ENCODE measurements at regions not wholly inside any gene's neighbourhood (a gene's known extent, or its start where the extent isn't known, plus 50 kb on each side); places are given as distances from the start of the nearest gene placed in this dataset.

GRCh38 chr18:22513721-22514481, 96.2 kb upstream of the CTAGE1 start:
- H3K4me3 ChIP-seq: no peak overlapping the region
- intact Hi-C loops (cut with DNase I): no loop called here
- H3K9me3 ChIP-seq (replicated peaks in 1 of 3): no peaks in the 10 kb centered on the region
- no peaks in the 10 kb centered on the region for H3K27me3 ChIP-seq
- H3K4me1 ChIP-seq (replicated peaks in 1 of 2): peaks cover 16% of the 10 kb centered on the region in 2 donors
- H3K27ac ChIP-seq: no peak overlapping the region
- no peak for TF ChIP-seq CTCF (IDR thresholded peaks at IDR 0.05)
- no peak for TF ChIP-seq POLR2A (IDR thresholded peaks at IDR 0.05)
- DNase-seq: no peak
- H3K36me3 ChIP-seq (replicated peaks in 1 of 2): no peaks in the 10 kb centered on the region
- 91 to 97% (median 95%) methylated on average over 4 of the region's 4 CpGs for WGBS, 4 donors

- 91 to 96% (median 96%) methylated on average over 4 of the region's 4 CpGs for WGBS, 4 donors
- H3K9me3 ChIP-seq (replicated peaks in 1 of 3): no peaks in the 10 kb centered on the region
- H3K36me3 ChIP-seq (replicated peaks in 1 of 2): no peaks in the 10 kb centered on the region
- H3K4me1 ChIP-seq (replicated peaks in 1 of 2): peaks cover 16 to 22% of the 10 kb centered on the region in 2 donors
- TF ChIP-seq CTCF (IDR thresholded peaks at IDR 0.05) (no peak), POLR2A (IDR thresholded peaks at IDR 0.05) (no peak)
- H3K4me3 ChIP-seq: no peak overlapping the region
- peak in 1 of 7 donors; percentile 20 for DNase-seq
- H3K27me3 ChIP-seq: no peaks in the 10 kb centered on the region
- no peak overlapping the region for H3K27ac ChIP-seq
- intact Hi-C loops (cut with DNase I): no loop called here
Measured at GRCh38 chr18:22514655-22515054, 96.9 kb upstream of the CTAGE1 start.

GRCh38 chr18:22515250-22515649, 97.5 kb upstream of the CTAGE1 start:
- Histone ChIP-seq H3K4me1 (replicated peaks in 1 of 2) (peaks cover 16 to 23% of the 10 kb centered on the region in 2 donors), H3K36me3 (replicated peaks in 1 of 2) (no peaks in the 10 kb centered on the region), H3K4me3 (no peak overlapping the region), H3K9me3 (replicated peaks in 1 of 3) (no peaks in the 10 kb centered on the region), H3K27me3 (no peaks in the 10 kb centered on the region), H3K27ac (no peak overlapping the region)
- TF ChIP-seq POLR2A (IDR thresholded peaks at IDR 0.05) (no peak), CTCF (IDR thresholded peaks at IDR 0.05) (no peak)
- 60 to 95% (median 92%) methylated on average over 2 to 9 of the region's 9 CpGs for WGBS, 4 donors
- DNase-seq: no peak
- intact Hi-C loops (cut with DNase I): no loop called here

GRCh38 chr18:22517356-22517755, 99.6 kb upstream of the CTAGE1 start:
- Histone ChIP-seq H3K36me3 (replicated peaks in 1 of 2) (no peaks in the 10 kb centered on the region), H3K4me3 (no peak overlapping the region), H3K27ac (peak overlapping the region; percentile 2 to 91 (median 59)), H3K27me3 (no peaks in the 10 kb centered on the region), H3K9me3 (replicated peaks in 1 of 3) (no peaks in the 10 kb centered on the region), H3K4me1 (replicated peaks in 1 of 2) (peaks cover 10 to 23% of the 10 kb centered on the region in 2 donors)
- intact Hi-C loops (cut with DNase I): no loop called here
- WGBS, 4 donors: 20 to 42% (median 26%) methylated on average over 2 of the region's 2 CpGs
- no peak for TF ChIP-seq POLR2A (IDR thresholded peaks at IDR 0.05)
- TF ChIP-seq CTCF (IDR thresholded peaks at IDR 0.05): no peak
- DNase-seq: peak in 6 of 7 donors; percentile 36 to 77 (median 58)

All from adrenal gland (tissue), 9 donors.